Stimulated activated CD8-positive, alpha-beta memory T cell treated with anti-CD3 and anti-CD28 coated beads, Interleukin-4, amount 100 ng/mL, for 4 hours (primary cell): ENCODE measurements at regions not wholly inside any gene's neighbourhood (a gene's known extent, or its start where the extent isn't known, plus 50 kb on each side); places are given as distances from the start of the nearest gene placed in this dataset.
"Not testable (repeated sequence)": the region's sequence is repeated elsewhere in the genome, so short reads cannot be mapped to it uniquely, and the experiment has no call there.

Source experiments
- DNase-seq, 2 donors: peaks; one replicate each; pipeline ENCODE4 v3.0.0-alpha.2; 2020; ENCODE audit warnings: low read depth in 2 of 2, low spot score in 1 of 2

DNA sequence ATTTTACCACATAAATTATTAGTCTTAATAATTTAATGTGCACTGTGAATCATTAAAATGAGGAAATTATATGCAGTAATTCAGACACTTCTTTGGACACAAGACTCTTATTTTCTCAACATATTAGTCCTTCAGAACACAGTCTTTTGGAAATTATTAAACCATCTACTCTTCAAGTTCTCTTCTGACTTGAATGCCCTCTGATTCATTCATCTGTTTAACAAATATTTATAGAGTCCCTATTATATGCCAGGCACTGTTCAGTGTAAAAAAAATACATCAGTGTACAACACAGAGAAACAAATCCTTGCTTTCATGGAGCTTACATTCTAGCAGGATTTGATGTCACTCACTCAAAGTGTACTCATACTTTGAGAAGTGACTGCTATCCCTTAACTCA is 163.4 kb upstream of the IL12B start:
- DNase-seq, result no peak

DNA sequence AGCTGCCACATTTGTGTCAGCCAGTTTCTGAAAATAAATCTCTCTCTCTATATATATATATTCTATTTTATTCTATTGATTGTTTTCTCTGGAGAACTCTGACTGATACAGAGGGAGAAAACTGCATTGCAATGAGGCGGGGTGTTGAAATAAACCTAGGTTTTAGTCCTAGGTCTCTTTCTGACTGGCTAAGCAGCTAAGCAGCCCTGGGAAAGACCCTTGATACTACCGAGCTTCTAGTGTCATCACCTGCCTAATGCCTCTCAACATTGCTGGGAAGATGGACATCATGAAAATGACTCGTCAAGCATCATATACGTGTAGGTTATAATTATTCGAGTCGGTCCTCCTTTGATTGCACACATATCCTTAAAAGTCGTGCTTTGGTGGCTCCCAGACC is 166.5 kb upstream of the IL12B start:
- DNase-seq, result no peak

DNA sequence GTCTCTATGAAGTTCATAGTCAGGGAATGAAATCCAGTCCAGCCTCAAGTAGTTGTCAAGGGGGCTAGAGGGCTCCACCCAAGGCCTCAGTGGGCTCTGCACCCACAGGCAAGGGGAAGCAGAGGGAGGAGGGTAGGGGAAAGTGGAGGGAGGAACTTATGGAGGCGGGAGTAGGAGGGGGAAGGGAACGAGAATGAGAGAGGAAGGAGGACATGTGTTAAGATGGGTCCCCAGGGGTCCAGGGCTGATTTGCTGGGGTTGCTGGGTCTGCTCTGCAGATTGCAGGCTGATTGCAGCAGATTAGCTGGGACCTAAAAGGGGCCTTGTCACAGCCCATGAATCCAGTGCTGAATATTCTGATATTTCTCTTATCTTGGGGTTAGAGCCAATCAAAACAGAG is 166.9 kb upstream of the IL12B start:
- no peak for DNase-seq

DNA sequence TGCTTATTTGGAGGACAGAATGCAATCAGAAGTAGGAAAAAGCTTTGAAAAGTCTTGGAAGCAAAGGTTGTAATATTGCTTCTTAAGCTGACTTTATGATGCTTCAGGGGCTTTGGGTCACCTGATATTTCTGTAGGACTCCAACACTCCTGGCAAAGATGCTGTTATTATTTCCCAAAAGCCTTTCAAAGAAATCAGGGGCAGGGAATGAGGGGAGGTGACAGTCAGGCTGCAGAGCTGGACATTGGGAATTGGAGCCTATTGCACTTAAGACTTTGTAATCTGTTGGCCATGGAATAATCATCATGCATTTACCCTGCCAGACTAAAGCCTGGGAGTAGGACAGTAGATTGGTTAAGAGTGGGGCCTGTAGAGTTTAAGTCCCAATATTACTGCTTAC is 168.3 kb upstream of the IL12B start:
- DNase-seq, result no peak

DNA sequence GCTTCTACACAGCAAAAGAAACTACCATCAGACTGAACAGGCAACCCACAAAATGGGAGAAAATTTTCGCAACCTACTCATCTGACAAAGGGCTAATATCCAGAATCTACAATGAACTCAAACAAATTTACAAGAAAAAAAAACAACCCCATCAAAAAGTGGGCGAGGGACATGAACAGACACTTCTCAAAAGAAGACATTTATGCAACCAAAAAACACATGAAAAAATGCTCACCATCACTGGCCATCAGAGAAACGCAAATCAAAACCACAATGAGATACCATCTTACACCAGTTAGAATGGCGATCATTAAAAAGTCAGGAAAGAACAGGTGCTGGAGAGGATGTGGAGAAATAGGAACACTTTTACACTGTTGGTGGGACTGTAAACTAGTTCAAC is 171.8 kb upstream of the IL12B start:
- not testable (repeated sequence) for DNase-seq

DNA sequence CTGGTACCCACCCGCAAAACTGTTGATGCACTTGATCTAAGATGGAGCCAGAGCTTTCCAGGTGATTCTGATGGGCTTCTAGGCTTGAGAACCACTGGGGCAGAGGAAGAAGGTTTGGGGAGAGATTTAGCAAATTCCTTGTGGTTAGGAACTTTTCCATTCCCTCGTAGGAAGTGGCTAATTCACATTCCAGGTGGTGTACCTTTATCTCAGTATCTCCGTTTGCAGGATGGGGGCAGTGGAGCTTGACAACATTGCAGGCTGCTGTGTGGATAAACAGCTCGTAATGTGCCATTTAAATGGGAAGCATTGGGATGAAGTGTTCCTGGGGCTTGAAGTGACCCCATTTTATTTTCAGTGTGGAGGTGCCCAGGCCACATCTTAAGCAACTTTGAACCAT is 172.9 kb upstream of the IL12B start:
- no peak for DNase-seq

DNA sequence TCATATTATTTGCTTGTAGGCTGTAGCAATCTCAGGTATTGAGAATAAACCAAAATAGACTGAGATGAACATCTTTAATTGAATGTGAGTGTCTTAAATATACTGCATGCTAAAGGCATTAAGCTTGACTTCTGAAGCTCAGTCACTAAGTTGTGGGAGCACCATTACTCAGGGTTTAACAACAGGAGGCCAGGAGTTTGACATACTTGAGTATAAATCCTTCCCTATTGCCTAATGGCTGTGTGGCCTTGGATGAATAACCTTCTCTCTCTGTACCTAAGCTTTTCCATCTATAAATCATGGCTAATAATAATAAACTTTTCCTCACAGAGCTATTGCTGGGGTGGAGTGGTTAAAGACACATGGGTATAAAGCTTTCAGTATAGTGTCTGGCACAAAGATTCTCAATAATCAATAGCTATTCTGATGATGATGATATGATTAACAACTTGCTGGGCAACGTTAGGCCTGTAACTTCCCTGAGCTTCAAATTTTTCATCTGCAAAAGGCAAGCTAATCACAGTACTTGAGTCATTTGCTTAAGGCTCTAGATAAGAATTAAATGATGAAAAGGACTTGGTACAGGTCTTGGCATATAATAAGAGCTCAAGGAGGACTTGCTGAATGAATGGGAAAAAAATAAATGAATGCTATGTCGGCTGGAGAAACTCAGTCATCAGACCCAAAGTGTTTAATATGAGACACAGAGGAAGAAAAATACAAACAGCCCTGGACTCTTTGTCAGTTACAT is 174.0 kb upstream of the IL12B start:
- DNase-seq, result no peak

DNA sequence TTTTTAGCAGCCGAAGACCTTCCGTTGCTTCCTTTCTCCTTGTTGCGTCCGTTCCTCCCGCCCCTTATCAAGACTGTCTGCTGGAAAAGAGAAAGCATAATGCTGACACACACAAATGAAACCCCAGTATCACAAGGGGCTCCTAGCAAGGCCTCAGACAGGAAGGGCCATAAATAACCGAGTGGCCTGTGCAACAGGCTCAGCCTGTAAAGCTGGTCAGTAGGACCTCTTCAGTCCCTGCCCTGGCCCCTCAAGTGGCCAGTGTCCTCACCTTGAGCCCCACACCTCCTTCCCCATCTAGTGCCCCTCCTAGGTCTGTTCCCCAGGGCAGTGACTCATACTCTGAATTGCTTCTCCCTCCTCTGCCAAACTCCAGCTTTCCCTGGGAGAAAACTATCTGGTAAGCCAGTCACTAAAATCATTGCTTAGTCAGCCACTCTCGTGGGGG is 174.6 kb upstream of the IL12B start:
- no peak for DNase-seq

DNA sequence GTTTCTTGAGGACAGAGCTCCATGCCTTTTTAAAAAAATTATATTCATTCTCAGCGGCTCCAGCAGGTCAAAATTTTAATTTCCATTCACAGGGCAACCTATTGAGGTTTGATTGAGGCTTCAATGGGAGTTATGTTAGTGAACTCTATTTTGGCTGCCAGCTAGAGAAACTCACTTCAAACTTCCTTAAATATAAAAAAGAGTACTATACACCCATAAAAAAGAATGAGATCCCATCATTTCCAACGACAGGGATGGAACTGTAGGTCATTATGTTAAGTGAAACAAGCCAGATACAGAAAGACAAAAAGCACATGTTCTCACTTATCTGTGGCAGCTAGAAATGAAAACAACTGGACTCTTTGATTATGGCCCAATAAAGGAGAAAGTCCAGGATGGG is 176.8 kb upstream of the IL12B start:
- DNase-seq, result no peak

DNA sequence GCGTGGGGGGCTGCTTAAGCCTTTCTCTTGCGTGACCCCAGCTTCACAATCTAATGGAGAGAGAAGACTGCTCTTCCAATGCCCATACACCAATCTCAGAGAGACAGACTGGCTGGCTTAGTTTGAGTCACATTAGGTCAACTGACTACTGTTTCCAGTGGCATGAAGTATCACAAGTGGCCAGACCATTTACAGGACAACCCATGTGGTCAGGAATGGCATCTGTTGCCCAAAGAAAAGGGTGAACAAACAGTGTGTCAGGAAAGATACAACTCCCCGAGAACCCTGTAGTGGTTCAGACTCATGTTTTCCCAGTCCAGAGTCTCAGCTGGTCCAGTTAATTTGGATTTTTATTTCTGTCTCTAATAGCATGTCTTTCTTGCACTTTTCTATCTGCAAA is 177.4 kb upstream of the IL12B start:
- no peak for DNase-seq

DNA sequence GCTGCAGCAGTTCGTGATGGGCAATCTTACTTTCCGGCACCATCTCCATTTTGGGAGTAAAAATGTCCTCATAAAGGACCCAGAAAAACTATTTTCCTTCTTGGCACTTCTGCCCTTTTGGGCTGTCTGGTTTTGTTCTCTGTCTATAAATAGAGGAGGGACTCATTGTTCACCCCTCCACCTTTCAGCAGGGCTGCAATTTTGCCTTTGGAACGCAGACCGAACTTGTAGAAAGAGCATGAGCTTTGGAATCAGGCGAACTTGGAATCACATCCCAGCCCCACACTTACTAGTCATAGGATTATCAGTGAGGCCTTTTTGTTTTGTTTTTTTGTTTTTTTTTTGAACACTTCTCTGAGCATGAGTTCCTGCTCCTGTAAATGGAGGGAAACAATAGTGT is 178.1 kb upstream of the IL12B start:
- no peak for DNase-seq

DNA sequence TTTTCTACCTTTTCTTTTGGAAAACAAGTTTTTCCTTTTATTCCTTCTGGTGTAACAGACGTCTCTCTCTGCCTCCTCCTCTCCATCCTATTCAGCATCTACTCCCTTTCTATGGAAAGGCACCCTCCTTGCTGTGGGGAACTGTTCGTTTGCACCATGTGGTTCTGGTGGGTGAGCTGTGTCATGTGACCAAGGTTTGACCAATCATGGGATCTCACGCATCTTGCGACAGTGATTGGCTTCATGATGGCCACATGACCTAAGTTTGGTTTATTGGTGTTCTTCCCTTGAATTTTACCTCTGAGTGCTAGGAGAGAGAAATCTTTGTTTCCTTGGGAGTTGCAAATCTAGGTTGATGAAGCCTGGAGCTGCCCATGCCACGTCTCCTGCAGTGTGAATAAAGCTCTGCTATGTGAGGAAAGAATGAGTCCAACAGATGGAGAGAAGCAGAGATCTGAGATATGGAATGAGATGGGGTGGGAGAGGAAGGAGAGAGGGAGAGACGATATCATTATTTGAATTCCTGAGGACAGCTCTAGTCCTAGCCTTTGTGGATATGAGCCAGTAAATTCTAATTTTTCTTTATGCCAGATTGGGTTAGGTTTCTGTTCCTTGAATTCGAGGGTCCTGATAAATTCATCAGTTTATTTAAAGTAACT is 178.8 kb upstream of the IL12B start:
- DNase-seq, result no peak

DNA sequence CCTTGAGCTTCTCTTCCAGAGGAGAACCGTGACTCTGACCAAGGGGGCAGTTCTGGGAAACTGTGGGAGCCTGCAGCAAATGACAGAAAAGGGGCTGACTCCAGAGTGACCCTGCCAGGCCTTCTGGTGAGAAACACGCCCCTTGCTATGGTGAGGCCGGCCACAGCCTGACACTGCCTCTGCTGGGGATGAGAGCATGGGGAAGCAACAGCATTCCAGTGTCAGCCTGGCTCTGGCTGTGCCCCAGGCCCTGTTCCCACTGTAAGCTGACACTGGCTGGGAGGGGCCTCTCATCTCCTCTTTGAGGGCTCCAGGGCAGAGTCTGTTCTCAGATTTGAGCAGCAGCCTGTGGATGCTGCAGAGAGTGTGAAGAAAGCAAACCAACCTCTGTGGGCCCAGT is 180.0 kb upstream of the IL12B start:
- DNase-seq, result no peak

DNA sequence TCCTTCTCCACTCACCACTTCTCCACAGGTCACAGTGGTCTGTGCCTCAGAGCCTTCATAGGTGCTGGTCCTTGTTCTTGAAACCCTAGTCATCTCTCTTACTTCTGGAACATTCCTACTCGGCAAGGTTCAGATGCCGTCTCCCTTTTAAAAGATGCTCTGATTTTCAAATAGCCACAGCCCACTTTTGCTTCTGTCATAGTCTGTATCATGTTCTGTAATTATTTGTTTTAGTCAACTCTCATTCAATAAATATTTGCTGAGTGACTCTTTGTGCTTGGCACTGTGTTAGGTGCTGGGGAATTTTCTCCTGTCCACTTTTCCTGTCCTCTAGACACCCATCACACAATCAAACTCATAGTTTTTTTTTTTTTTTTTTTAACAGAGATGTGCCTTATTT is 181.3 kb upstream of the IL12B start:
- no peak for DNase-seq

DNA sequence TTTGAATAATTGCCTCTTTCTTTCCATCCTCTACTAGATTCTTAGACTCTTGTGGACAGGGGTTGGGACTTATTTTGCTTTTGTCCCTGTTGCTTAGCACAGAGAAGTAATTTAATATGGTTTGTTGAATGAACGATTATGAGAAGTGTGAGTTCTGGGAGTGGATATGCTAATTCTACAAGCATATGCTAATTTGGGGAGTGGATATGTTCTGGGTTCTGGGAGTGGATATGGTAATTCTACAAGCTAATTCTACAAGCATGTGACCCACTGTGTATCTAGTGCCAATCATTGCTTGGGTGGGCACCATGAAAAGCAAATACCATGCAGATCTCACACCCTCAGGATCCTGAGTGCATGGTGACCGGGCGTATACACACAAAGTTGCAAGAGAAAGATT is 181.8 kb upstream of the IL12B start:
- no peak for DNase-seq

DNA sequence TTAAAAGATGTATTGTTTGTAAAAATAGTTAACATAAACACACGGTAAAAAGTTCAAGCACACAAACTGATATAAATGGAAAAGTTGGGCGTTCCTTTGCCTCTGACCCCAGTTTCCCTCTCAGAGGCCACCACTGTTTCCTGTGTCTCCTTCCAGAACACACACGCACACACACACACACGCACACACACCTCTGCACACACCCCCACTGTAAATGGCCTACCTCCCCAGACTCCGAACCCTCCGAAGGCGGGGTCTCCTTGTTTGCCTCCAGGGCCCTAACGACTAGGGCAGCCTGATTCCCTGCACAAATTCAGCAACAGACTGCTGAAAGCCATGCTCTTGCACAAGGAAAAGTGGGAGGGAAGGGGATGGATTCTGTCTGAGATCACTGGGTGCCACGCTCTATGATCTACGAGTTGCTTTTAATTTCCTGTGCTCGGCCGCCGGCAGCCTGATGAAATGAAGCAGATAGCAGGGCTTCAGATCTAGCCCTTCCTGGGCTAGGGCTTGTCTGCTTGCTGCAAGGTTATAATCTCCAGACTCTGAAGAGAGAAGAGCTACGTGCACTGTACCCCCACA is 184.0 kb upstream of the IL12B start:
- DNase-seq, result no peak

DNA sequence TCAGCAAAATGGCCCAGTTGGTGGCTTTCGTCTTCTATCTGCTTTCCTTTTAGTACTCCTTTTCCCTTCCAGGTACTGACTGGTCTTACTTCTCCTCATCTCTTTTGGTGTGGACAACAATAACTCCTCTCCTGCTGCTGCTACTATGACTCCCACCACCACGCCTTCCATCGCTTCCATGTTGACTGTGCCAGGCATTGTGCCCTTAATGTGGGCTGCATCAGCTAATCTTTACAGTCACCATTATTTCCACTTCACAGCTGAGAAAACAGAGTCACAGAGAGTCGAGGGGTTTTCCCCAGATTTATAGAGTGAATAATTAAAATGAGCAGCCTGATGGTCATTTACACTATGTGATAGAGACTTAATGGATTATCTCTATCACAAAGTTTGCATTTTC is 184.9 kb upstream of the IL12B start:
- no peak for DNase-seq

DNA sequence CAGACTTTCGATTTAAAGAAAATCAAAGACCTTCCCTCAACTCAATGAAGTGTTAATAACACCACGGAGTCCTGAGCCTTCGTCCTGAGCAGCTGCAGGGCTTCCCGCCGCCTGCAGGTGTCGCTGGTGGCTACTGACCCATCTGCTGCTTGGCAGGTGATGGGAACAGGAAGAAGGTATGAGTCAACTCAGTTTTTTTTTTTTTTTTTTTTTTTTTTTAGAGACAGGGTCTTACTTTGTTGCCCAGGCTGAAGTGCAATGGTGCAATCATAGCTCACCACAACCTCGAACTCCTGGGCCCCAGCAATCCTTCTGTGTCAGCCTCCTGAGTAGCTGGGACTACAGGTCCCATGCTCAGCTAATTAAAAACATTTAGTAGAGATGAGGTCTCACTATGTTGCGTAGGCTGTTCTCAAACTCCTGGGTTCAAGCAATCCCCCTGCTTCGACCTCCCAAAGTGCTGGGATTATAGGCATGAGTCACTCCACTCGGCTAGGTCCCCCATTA is 185.7 kb upstream of the IL12B start:
- DNase-seq, result peak; percentile 18 to 53

DNA sequence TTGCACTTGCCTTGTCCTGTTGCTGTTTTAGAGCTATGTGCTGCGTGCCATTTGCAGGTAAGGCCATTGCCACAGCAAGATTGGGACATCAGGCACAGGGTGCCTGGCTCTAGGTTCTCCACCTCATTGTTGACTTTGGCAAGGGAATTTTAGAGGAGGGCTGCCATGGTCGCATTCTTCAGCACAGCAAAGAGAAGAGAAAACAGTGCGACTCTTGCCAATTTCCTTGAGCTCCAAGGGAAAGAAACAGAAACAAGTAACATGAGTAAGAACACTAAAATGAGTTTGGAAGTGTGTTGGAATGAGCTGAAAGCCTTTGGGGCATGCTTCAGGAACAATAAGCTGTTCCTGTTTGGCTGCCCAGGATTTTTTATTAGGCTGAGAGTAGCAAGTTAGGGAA is 188.1 kb upstream of the IL12B start:
- DNase-seq, result no peak

DNA sequence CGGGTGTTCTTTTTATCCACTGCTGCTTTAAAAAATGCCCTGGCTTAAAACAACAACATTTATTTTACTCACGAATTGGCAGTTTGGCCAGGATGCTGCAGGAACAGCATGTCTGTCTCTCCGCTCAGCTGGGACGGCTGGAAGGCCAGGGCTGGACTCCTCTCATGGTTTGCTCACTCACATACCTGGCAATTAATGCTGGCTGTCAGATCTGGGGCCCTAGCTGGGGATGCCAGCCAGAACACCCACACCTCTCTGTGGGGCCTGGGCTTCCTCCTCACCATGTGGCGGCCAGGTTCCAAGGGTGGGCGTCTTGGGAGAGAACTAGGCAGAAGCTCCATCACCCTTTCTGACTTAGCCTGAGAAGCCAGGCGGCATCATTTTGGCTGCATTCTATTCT is 189.1 kb upstream of the IL12B start:
- DNase-seq, result no peak

DNA sequence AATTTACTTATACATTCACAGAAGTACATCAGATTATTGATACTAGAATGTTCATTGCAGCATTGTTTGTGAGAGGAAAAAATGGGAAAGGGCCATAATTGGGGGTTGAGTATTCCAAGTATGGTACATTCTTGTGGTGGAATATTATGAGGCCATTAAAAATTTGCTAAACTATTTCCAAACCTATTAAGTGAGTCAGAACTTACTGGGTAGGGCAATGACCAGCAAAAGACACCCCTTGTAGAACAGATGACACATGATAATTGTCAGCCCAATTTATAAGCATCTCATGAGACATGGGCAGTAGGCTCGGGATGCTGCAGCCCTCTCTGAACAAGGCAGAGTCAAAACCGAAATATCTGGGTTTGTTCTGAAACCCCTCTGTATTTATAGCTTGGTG is 192.6 kb upstream of the IL12B start:
- DNase-seq, result no peak

DNA sequence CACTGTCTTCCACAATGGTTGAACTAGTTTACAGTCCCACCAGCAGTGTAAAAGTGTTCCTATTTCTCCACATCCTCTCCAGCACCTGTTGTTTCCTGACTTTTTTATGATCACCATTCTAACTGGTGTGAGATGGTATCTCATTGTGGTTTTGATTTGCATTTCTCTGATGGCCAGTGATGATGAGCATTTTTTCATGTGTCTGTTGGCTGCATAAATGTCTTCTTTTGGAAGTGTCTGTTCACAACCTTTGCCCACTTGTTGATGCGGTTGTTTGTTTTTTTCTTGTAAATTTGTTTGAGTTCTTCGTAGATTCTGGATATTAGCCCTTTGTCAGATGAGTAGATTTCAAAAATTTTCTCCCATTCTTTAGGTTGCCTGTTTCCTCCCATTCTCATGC is 194.0 kb upstream of the IL12B start:
- DNase-seq, result not testable (repeated sequence)
